Astrocyte (in vitro differentiated cells and primary cell): ENCODE measurements at regions not wholly inside any gene's neighbourhood (a gene's known extent, or its start where the extent isn't known, plus 50 kb on each side); places are given as distances from the start of the nearest gene placed in this dataset.

Experiments
- DNase-seq: peaks from one replicate; pipeline ENCODE4 v3.0.0-alpha.2; 2010; ENCODE audit warnings: low read depth
- FAIRE-seq: peaks from 2 replicates; lab custom pipeline; 2011; peaks lifted over from hg19 to GRCh38; lab: Jason Lieb, UNC
- H2AFZ ChIP-seq: 2 replicates; pipeline ENCODE4 v1.6.0; 2012; ENCODE audit warnings: low read depth, low read length, inconsistent platforms
- H3K27ac ChIP-seq: 2 replicates; pipeline ENCODE4 v1.5.1; 2011; ENCODE audit warnings: low read depth, low read length, inconsistent platforms
- H3K27me3 ChIP-seq: 2 replicates; pipeline ENCODE4 v1.6.0; 2011; ENCODE audit warnings: low read length, inconsistent platforms; ENCODE audit not compliant: insufficient read depth
- H3K36me3 ChIP-seq: 2 replicates; pipeline ENCODE4 v1.5.1; 2011; ENCODE audit warnings: low read length, inconsistent platforms; ENCODE audit not compliant: insufficient read depth
- H3K4me1 ChIP-seq: 2 replicates; pipeline ENCODE4 v1.5.1; 2011; ENCODE audit warnings: low read length, inconsistent platforms; ENCODE audit not compliant: insufficient read depth
- H3K4me2 ChIP-seq: 2 replicates; pipeline ENCODE4 v1.6.0; 2012; ENCODE audit warnings: low read length, inconsistent platforms
- H3K4me3 ChIP-seq: 2 replicates; pipeline ENCODE4 v1.5.1; 2011; ENCODE audit warnings: low read depth, mild to moderate bottlenecking, low read length, inconsistent platforms; ENCODE audit not compliant: insufficient read depth
- H3K79me2 ChIP-seq: 2 replicates; pipeline ENCODE4 v1.6.0; 2012; ENCODE audit warnings: mild to moderate bottlenecking, low read length, inconsistent platforms; ENCODE audit not compliant: insufficient read depth
- H3K9ac ChIP-seq: 2 replicates; pipeline ENCODE4 v1.6.0; 2012; ENCODE audit warnings: mild to moderate bottlenecking, low read length, inconsistent platforms
- H3K9me3 ChIP-seq: 2 replicates; pipeline ENCODE4 v1.5.1; 2012; ENCODE audit warnings: low read depth, mild to moderate bottlenecking, low read length, inconsistent platforms; ENCODE audit not compliant: insufficient read depth
- H4K20me1 ChIP-seq: 2 replicates; pipeline ENCODE4 v1.6.0; 2012; ENCODE audit warnings: low read length, inconsistent platforms; ENCODE audit not compliant: insufficient read depth
- H3K27ac Mint-ChIP-seq: one replicate; pipeline ENCODE4 v1.8.0; 2021; ENCODE audit warnings: mild to moderate bottlenecking, mixed read lengths; ENCODE audit not compliant: unreplicated experiment
- H3K27me3 Mint-ChIP-seq: one replicate; pipeline ENCODE4 v1.8.0; 2021; ENCODE audit warnings: low read depth, mixed read lengths; ENCODE audit not compliant: unreplicated experiment
- H3K36me3 Mint-ChIP-seq: one replicate; pipeline ENCODE4 v1.8.0; 2021; ENCODE audit warnings: low read depth, mixed read lengths; ENCODE audit not compliant: unreplicated experiment
- H3K4me1 Mint-ChIP-seq: one replicate; pipeline ENCODE4 v1.8.0; 2021; ENCODE audit warnings: low read depth, mixed read lengths; ENCODE audit not compliant: unreplicated experiment
- H3K4me3 Mint-ChIP-seq: one replicate; pipeline ENCODE4 v1.8.0; 2021; ENCODE audit warnings: mild to moderate bottlenecking, moderate library complexity, mixed read lengths; ENCODE audit not compliant: unreplicated experiment
- H3K9me3 Mint-ChIP-seq: one replicate; pipeline ENCODE4 v1.8.0; 2021; ENCODE audit warnings: mild to moderate bottlenecking, mixed read lengths; ENCODE audit not compliant: unreplicated experiment
- EZH2 ChIP-seq: IDR thresholded peaks from 2 replicates; pipeline ENCODE4 v1.6.1; 2012; ENCODE audit warnings: mild to moderate bottlenecking, low read length, inconsistent platforms; ENCODE audit not compliant: insufficient read depth
- TF ChIP-seq, protein P1 (sequence below): IDR thresholded peaks from 2 replicates; pipeline ENCODE4 v1.5.1; 2011; ENCODE audit warnings: low read depth, mild to moderate bottlenecking, inconsistent platforms, low read length, moderate library complexity; ENCODE audit not compliant: insufficient read depth

DNA sequence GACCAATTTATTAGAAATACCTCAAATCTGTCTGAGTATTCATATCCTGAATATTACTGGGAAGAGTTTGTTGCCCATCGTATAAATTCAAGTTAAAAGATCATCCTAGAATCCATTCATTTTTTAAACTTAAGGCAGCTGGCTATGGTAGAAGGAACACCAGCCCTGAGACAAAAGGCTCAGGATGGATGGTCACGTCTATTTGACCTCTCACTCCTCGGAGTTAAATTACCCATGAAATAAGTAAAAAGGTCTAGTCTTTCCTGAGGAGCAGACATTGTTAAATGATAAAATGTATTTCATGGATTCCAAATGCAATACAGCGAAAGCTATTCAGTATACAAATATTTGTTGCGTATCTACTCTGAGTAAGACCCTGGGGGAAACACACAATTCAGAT, 826.0 kb upstream of the LRATD1 start:
- Mint-ChIP-seq H3K27me3 (no peaks in the 10 kb centered on the region), H3K4me1 (no peaks in the 10 kb centered on the region), H3K36me3 (no peaks in the 10 kb centered on the region), H3K27ac (no peak overlapping the region), H3K9me3 (peaks cover 2% of the 10 kb centered on the region), H3K4me3 (no peak overlapping the region)
- Histone ChIP-seq H3K79me2 (no peaks in the 10 kb centered on the region), H3K4me1 (no peaks in the 10 kb centered on the region), H3K9me3 (no peaks in the 10 kb centered on the region), H3K27me3 (no peaks in the 10 kb centered on the region), H4K20me1 (no peaks in the 10 kb centered on the region), H3K4me3 (no peak overlapping the region), H3K9ac (no peak overlapping the region), H2AFZ (no peak overlapping the region), H3K36me3 (no peaks in the 10 kb centered on the region), H3K27ac (no peak overlapping the region), H3K4me2 (no peak overlapping the region)
- DNase-seq (no peak), FAIRE-seq (no peak)
- TF ChIP-seq, protein P1, sequence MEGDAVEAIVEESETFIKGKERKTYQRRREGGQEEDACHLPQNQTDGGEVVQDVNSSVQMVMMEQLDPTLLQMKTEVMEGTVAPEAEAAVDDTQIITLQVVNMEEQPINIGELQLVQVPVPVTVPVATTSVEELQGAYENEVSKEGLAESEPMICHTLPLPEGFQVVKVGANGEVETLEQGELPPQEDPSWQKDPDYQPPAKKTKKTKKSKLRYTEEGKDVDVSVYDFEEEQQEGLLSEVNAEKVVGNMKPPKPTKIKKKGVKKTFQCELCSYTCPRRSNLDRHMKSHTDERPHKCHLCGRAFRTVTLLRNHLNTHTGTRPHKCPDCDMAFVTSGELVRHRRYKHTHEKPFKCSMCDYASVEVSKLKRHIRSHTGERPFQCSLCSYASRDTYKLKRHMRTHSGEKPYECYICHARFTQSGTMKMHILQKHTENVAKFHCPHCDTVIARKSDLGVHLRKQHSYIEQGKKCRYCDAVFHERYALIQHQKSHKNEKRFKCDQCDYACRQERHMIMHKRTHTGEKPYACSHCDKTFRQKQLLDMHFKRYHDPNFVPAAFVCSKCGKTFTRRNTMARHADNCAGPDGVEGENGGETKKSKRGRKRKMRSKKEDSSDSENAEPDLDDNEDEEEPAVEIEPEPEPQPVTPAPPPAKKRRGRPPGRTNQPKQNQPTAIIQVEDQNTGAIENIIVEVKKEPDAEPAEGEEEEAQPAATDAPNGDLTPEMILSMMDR: no peak
- TF ChIP-seq EZH2: no peak

DNA sequence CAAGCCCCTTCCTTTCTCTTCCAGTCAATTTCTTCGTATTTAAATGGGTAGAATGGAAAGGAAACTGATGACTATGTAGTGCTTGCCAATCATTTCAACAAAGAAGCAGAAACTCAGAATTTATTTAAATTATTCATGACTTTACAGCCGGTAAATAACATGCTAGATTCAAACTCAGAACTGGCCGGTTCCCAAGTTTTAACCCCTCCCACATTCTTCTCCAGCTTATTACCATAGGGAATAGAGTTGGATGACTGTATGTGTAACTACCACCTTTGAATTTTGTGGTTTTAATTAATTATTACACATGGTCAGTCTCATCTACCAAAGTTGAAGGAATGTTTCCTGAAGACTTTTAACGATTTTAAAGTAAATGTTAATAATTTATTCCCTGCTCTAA, 819.3 kb upstream of the LRATD1 start:
- Histone ChIP-seq H3K4me3 (no peak overlapping the region), H2AFZ (no peak overlapping the region), H3K27ac (no peak overlapping the region), H3K4me2 (no peak overlapping the region), H3K79me2 (no peaks in the 10 kb centered on the region), H3K27me3 (no peaks in the 10 kb centered on the region), H3K4me1 (no peaks in the 10 kb centered on the region), H3K36me3 (no peaks in the 10 kb centered on the region), H3K9me3 (no peaks in the 10 kb centered on the region), H4K20me1 (no peaks in the 10 kb centered on the region), H3K9ac (no peak overlapping the region)
- Mint-ChIP-seq H3K27ac (no peak overlapping the region), H3K27me3 (no peaks in the 10 kb centered on the region), H3K36me3 (no peaks in the 10 kb centered on the region), H3K9me3 (no peaks in the 10 kb centered on the region), H3K4me1 (peaks cover 2% of the 10 kb centered on the region), H3K4me3 (no peak overlapping the region)
- TF ChIP-seq, protein P1: no peak
- no peak for TF ChIP-seq EZH2
- FAIRE-seq (no peak), DNase-seq (no peak)

DNA sequence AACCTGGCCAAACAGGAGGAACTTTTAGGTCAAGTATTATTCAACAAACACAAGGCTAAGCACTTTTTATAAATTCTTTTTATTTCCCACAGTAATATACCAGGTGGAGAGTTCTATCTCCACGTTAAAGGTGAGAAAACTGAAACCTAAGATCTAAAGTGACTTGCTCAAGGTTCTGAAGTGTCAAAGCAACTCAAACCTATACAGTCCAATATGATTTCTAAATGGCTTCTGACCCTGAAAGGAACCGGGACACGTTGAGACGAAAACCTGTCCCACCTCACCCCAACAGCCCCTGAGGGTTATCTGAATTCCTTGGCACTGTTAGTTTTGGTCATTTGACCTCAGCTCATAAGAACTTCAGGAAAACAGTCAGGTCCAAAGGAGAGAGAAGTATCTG, 814.5 kb upstream of the LRATD1 start:
- no peaks in the 10 kb centered on the region for H3K36me3 Mint-ChIP-seq

More for the DNA sequence above, 814.5 kb upstream of the LRATD1 start:
- Mint-ChIP-seq H3K27me3 (no peaks in the 10 kb centered on the region), H3K9me3 (no peaks in the 10 kb centered on the region), H3K4me3 (no peak overlapping the region), H3K4me1 (peaks cover 12% of the 10 kb centered on the region), H3K27ac (no peak overlapping the region)
- Histone ChIP-seq H3K27me3 (no peaks in the 10 kb centered on the region), H3K36me3 (no peaks in the 10 kb centered on the region), H4K20me1 (no peaks in the 10 kb centered on the region), H3K4me1 (peaks cover 9% of the 10 kb centered on the region), H3K79me2 (no peaks in the 10 kb centered on the region), H3K4me2 (no peak overlapping the region), H3K4me3 (no peak overlapping the region), H2AFZ (peak overlapping the region; percentile 23), H3K27ac (no peak overlapping the region), H3K9ac (no peak overlapping the region), H3K9me3 (no peaks in the 10 kb centered on the region)
- FAIRE-seq: no peak
- DNase-seq: no peak
- TF ChIP-seq EZH2: no peak
- TF ChIP-seq, protein P1: no peak
